Mesothelial cell of epicardium (in vitro differentiated cells): ENCODE measurements at regions not wholly inside any gene's neighbourhood (a gene's known extent, or its start where the extent isn't known, plus 50 kb on each side); places are given as distances from the start of the nearest gene placed in this dataset.
"Not testable (repeated sequence)": the region's sequence is repeated elsewhere in the genome, so short reads cannot be mapped to it uniquely, and the experiment has no call there.

Source experiments
- DNase-seq, 2 experiments: peaks; one replicate each; pipeline ENCODE4 v3.0.0; 2021; ENCODE audit warnings: low spot score in 2 of 2; ENCODE audit not compliant: unreplicated experiment in 2 of 2
- H3K27ac Mint-ChIP-seq: 2 replicates; pipeline ENCODE4 v1.8.0; 2021; ENCODE audit warnings: mixed read lengths
- H3K27me3 Mint-ChIP-seq: 2 replicates; pipeline ENCODE4 v1.8.0; 2021; ENCODE audit warnings: low read depth, mixed read lengths
- H3K36me3 Mint-ChIP-seq: 2 replicates; pipeline ENCODE4 v1.8.0; 2021; ENCODE audit warnings: mixed read lengths
- H3K4me1 Mint-ChIP-seq: 2 replicates; pipeline ENCODE4 v1.8.0; 2021; ENCODE audit warnings: mixed read lengths
- H3K4me3 Mint-ChIP-seq: 2 replicates; pipeline ENCODE4 v1.8.0; 2021; ENCODE audit warnings: mild to moderate bottlenecking, moderate library complexity, mixed read lengths
- H3K9me3 Mint-ChIP-seq: 2 replicates; pipeline ENCODE4 v1.8.0; 2021; ENCODE audit warnings: mixed read lengths
- TF ChIP-seq, protein P1 (sequence below): fragments of 200-600 bp; sonication (generic); IDR thresholded peaks from one replicate; pipeline ENCODE4 v1.5.0; 2021; ENCODE audit warnings: antibody characterized with exemption; ENCODE audit not compliant: unreplicated experiment

DNA sequence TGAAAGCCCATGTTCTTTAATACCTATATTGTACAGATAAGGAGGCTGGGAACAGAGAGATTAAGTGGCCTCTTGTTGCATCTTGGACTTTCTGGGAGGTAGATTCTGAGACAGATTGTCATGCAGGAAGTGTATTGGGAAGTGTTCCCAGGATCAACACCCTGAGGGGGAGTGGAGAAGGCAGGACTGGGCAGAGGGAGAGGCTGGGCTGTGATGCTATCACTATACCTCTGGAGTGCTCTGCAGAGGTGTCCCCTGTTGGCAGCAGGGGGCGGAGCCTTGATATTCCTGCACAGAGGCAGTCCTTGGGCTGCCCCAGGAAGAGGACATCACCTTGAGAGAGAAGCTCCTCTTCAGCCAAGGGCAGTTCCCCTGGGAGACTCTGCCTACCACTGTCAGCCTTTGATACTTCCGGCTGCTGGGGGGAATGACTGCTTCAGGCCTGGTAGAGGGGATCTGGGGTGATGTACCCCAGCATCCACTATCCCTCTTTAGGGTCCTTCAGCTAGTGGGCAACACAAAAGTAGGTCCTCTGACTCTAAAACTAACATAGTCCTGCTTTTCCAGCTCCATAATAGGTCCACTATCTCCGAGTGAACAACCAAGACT is 97.4 kb upstream of the RNU6-1 start:
- Mint-ChIP-seq H3K27me3 (no peaks in the 10 kb centered on the region), H3K4me3 (no peak overlapping the region), H3K9me3 (peaks cover 11% of the 10 kb centered on the region), H3K27ac (no peak overlapping the region), H3K4me1 (peaks cover 31% of the 10 kb centered on the region), H3K36me3 (no peaks in the 10 kb centered on the region)
- TF ChIP-seq, protein P1, sequence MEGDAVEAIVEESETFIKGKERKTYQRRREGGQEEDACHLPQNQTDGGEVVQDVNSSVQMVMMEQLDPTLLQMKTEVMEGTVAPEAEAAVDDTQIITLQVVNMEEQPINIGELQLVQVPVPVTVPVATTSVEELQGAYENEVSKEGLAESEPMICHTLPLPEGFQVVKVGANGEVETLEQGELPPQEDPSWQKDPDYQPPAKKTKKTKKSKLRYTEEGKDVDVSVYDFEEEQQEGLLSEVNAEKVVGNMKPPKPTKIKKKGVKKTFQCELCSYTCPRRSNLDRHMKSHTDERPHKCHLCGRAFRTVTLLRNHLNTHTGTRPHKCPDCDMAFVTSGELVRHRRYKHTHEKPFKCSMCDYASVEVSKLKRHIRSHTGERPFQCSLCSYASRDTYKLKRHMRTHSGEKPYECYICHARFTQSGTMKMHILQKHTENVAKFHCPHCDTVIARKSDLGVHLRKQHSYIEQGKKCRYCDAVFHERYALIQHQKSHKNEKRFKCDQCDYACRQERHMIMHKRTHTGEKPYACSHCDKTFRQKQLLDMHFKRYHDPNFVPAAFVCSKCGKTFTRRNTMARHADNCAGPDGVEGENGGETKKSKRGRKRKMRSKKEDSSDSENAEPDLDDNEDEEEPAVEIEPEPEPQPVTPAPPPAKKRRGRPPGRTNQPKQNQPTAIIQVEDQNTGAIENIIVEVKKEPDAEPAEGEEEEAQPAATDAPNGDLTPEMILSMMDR, result no peak
- DNase-seq, result no peak

DNA sequence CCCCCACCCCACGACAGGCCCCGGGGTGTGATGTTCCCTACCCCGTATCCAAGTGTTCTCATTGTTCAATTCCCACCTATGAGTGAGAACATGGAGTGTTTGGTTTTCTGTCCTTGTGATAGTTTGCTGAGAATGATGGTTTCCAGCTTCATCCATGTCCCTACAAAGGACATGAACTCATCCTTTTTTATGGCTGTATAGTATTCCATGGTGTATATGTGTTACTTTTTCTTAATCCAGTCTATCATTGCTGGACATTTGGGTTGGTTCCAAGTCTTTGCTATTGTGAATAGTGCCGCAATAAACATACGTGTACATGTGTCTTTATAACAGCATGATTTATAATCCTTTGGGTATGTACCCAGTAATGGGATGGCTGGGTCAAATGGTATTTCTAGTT is 99.3 kb upstream of the RNU6-1 start:
- H3K4me1 Mint-ChIP-seq, result peaks cover 37% of the 10 kb centered on the region
- not testable (repeated sequence) for DNase-seq, H3K36me3 Mint-ChIP-seq, H3K27me3 Mint-ChIP-seq, H3K27ac Mint-ChIP-seq, H3K4me3 Mint-ChIP-seq
- H3K9me3 Mint-ChIP-seq, result peaks cover 11% of the 10 kb centered on the region

DNA sequence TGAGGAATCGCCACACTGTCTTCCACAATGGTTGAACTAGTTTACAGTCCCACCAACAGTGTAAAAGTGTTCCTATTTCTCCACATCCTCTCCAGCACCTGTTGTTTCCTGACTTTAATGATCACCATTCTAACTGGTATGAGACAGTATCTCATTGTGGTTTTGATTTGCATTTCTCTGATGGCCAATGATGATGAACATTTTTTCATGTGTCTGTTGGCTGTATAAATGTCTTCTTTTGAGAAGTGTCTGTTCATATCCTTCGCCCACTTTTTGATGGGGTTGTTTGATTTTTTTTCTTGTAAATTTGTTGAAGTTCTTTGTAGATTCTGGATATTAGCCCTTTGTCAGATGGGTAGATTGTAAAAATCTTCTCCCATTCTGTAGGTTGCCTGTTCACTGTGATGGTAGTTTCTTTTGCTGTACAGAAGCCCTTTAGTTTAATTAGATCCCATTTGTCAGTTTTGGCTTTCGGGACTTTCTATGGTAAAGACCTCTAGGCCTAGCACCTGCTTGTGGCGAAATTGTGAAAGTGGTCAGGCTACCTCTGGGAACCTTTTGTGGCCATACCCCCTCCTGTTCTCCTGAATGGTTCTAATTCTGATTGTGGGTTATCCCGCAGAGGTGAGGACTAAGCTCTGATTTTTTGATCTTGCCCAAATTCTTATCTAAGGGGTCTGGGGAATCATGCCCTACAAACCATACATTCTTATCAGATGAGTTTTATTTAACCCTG is 99.9 kb upstream of the RNU6-1 start:
- peaks cover 11% of the 10 kb centered on the region for H3K9me3 Mint-ChIP-seq
- not testable (repeated sequence) for DNase-seq, H3K36me3 Mint-ChIP-seq, H3K27me3 Mint-ChIP-seq, H3K4me3 Mint-ChIP-seq
- H3K27ac Mint-ChIP-seq, result peak overlapping the region; percentile 33
- H3K4me1 Mint-ChIP-seq, result peaks cover 40% of the 10 kb centered on the region

DNA sequence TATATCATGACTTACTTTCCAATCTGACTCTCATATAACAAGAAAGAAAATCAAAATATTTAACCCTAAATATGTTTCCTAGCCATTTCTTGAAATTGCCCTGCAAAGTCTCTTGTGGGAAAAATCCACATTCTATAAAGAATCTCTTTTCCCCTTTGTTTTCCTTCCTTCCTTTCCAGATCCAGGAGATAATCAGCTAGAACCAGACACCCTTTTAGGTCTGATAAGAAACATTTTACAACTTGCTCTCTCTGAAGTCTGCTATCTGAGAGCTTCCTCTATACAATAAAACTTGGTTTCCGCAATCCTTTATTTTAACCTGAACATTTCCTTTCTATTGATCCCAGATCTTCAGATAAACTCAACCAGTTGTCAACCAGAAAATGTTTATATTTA is 100.5 kb upstream of the RNU6-1 start:
- no peak for DNase-seq
- H3K9me3 Mint-ChIP-seq, result peaks cover 11% of the 10 kb centered on the region
- no peaks in the 10 kb centered on the region for H3K36me3 Mint-ChIP-seq
- H3K4me3 Mint-ChIP-seq, result no peak overlapping the region
- H3K4me1 Mint-ChIP-seq, result peaks cover 43% of the 10 kb centered on the region
- TF ChIP-seq, protein P1, result no peak
- no peaks in the 10 kb centered on the region for H3K27me3 Mint-ChIP-seq
- H3K27ac Mint-ChIP-seq, result peak overlapping the region; percentile 33

DNA sequence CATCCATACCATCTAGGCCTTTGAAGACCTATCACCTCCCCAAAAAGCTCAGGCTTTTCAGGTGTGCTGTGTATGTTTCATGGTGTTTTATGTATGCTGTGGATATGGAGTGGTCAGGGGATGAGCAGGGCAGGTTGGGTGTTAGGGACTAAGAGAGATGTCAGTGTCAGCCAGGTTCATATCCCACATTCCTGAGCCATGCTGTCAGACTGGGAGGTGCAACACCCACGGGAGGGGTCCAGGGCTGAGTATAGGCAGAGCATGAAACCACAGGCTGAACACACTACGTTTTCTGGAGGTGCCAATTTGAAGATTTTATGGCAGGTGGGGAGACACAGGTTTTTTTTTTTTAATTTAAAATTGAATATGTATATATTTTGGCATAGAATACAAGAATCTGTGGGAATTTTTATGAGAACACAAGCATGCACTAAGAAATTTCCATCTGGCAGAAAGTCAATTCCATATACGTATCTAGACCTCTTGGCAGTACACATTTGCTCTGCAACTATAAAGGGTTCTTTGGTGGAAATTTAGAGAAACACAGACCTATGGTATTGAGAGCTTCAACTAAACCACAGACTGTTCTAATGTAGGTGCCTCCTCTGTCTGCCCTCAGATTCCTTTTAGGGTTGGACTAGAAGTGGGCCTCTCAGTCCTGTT is 101.9 kb upstream of the RNU6-1 start:
- peak; percentile 25 to 51 for DNase-seq
- TF ChIP-seq, protein P1, result no peak
- H3K27me3 Mint-ChIP-seq, result no peaks in the 10 kb centered on the region
- peak overlapping the region; percentile 93 for H3K27ac Mint-ChIP-seq
- no peaks in the 10 kb centered on the region for H3K36me3 Mint-ChIP-seq
- H3K4me1 Mint-ChIP-seq, result peaks cover 55% of the 10 kb centered on the region
- H3K9me3 Mint-ChIP-seq, result peaks cover 4% of the 10 kb centered on the region
- H3K4me3 Mint-ChIP-seq, result no peak overlapping the region

DNA sequence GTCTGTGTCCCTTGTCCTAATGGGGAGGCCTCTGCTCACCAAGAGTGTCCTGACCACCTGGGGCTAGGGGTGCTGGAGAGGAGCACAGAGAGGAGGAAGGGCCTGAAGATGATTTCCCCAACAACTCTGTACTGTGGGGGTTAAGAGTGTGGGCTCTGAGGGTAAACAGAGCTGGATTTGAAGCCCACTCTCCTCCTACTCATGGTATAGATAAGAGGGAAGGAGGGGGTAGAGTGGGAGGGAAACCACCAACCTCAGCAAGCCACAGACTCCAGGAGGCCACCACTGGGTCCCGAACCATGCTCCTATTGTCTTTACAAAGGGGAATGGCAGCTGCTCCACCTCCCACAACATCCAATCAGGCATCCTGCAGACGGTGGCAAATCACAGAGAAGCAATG is 103.6 kb upstream of the RNU6-1 start:
- H3K27ac Mint-ChIP-seq, result peak overlapping the region; percentile 38
- H3K36me3 Mint-ChIP-seq, result no peaks in the 10 kb centered on the region
- TF ChIP-seq, protein P1, result no peak
- no peaks in the 10 kb centered on the region for H3K27me3 Mint-ChIP-seq
- no peak overlapping the region for H3K4me3 Mint-ChIP-seq
- H3K9me3 Mint-ChIP-seq, result peaks cover 4% of the 10 kb centered on the region
- no peak for DNase-seq
- H3K4me1 Mint-ChIP-seq, result peaks cover 57% of the 10 kb centered on the region
